ENCODE measurements at regions not wholly inside any gene's neighbourhood (a gene's known extent, or its start where the extent isn't known, plus 50 kb on each side); places are given as distances from the start of the nearest gene placed in this dataset.

DNA sequence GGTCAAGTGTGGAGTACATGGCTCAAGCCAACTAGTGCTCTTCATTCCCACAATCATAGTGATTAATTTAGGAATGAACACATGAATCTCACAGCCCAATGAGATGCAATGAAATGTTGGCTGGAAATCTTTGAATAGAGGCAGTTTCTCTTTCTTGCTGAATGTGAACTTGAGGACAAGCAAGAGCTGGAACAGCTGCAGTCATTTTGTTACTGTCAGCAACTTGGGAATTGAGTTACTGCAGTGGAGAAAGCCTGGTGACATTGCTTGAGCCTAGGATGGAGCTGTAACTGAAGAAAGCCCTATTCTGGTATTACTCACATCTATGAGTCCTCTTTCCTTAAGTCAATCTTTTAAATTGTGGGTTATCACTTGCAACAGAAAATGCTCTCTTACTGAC is 62.3 kb downstream of the YIPF5 start:
- Histone ChIP-seq H3K36me3 (replicated peaks; ENCODE audit: low read depth, low read length) (no peaks in the 10 kb centered on the region), H3K79me2 (ENCODE audit: low read length) (no peaks in the 10 kb centered on the region), H3K4me1 (ENCODE audit: low read length) (no peaks in the 10 kb centered on the region), H3K27ac (ENCODE audit: low read length) (no peak overlapping the region), H3K27me3 (ENCODE audit: low read depth, low read length) (no peaks in the 10 kb centered on the region), H3K4me2 (ENCODE audit: low read length) (no peak overlapping the region), H3K9me3 (ENCODE audit: insufficient read depth, low read length) (no peaks in the 10 kb centered on the region), H3K9ac (ENCODE audit: low read length) (no peak overlapping the region), H4K20me1 (ENCODE audit: insufficient read depth, low read length) (no peaks in the 10 kb centered on the region), H2AFZ (ENCODE audit: low read depth, low read length) (no peak overlapping the region), H3K4me3 (ENCODE audit: low read length) (no peak overlapping the region)
- TF ChIP-seq EZH2phosphoT487 (IDR thresholded peaks at IDR 0.05; ENCODE audit: low read depth), result no peak
